ENCODE measurements at regions not wholly inside any gene's neighbourhood (a gene's known extent, or its start where the extent isn't known, plus 50 kb on each side); places are given as distances from the start of the nearest gene placed in this dataset.

DNA sequence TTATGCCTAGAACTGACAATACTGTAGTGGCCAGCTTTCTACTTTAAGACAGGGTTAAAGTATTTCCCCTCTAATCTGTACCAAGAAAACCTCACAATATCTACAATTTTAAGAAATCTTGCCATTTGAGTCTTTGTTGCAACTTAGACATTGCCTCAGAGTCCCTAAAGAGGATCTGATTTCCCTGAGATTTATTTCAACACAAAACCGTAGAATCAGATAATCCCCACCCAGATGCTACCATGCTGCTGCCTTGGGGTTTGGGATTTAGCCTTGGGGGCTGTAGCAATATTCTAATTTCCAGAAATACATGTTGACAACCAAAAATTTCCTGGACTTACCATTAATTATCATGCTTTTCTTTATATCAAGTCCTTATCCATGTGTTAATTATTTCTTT lies 50.3 kb upstream of the DENND1B start:
- DNase-seq (ENCODE audit: low read depth) = no peak
- Mint-ChIP-seq H3K4me1 (ENCODE audit: low read depth, unreplicated experiment) (no peaks in the 10 kb centered on the region), H3K27me3 (ENCODE audit: low read depth, unreplicated experiment) (no peaks in the 10 kb centered on the region), H3K4me3 (ENCODE audit: unreplicated experiment) (no peak overlapping the region), H3K27ac (ENCODE audit: unreplicated experiment) (no peak overlapping the region), H3K36me3 (ENCODE audit: low read depth, unreplicated experiment) (no peaks in the 10 kb centered on the region), H3K9me3 (ENCODE audit: unreplicated experiment) (peaks cover 8% of the 10 kb centered on the region)
- Histone ChIP-seq H3K36me3 (ENCODE audit: insufficient read depth, low read length) (no peaks in the 10 kb centered on the region), H2AFZ (ENCODE audit: low read depth, low read length) (no peak overlapping the region), H3K27ac (ENCODE audit: low read depth, low read length) (no peak overlapping the region), H3K9me3 (ENCODE audit: insufficient read depth, low read depth, low read length) (no peaks in the 10 kb centered on the region), H3K27me3 (ENCODE audit: insufficient read depth, low read length) (no peaks in the 10 kb centered on the region), H3K9ac (ENCODE audit: low read length) (no peak overlapping the region), H3K4me2 (ENCODE audit: low read length) (no peak overlapping the region), H3K4me1 (ENCODE audit: insufficient read depth, low read length) (no peaks in the 10 kb centered on the region), H3K79me2 (ENCODE audit: insufficient read depth, low read length) (no peaks in the 10 kb centered on the region), H3K4me3 (ENCODE audit: insufficient read depth, low read depth, low read length) (no peak overlapping the region), H4K20me1 (ENCODE audit: insufficient read depth, low read length) (no peaks in the 10 kb centered on the region)
- no peak for FAIRE-seq
- TF ChIP-seq, protein P1, sequence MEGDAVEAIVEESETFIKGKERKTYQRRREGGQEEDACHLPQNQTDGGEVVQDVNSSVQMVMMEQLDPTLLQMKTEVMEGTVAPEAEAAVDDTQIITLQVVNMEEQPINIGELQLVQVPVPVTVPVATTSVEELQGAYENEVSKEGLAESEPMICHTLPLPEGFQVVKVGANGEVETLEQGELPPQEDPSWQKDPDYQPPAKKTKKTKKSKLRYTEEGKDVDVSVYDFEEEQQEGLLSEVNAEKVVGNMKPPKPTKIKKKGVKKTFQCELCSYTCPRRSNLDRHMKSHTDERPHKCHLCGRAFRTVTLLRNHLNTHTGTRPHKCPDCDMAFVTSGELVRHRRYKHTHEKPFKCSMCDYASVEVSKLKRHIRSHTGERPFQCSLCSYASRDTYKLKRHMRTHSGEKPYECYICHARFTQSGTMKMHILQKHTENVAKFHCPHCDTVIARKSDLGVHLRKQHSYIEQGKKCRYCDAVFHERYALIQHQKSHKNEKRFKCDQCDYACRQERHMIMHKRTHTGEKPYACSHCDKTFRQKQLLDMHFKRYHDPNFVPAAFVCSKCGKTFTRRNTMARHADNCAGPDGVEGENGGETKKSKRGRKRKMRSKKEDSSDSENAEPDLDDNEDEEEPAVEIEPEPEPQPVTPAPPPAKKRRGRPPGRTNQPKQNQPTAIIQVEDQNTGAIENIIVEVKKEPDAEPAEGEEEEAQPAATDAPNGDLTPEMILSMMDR (IDR thresholded peaks at IDR 0.05; ENCODE audit: insufficient read depth, low read depth, low read length) = no peak
- TF ChIP-seq EZH2 (IDR thresholded peaks at IDR 0.05; ENCODE audit: insufficient read depth, low read length) = no peak
